ENCODE measurements at regions not wholly inside any gene's neighbourhood (a gene's known extent, or its start where the extent isn't known, plus 50 kb on each side); places are given as distances from the start of the nearest gene placed in this dataset.

GRCh38 chr5:42965934-42966333 lies 74.2 kb downstream of the ANXA2R start:
- no peak for DNase-seq
- H3K4me3 Mint-ChIP-seq = no peak overlapping the region
- ATAC-seq = peak; percentile 36
- ChIA-PET CTCF (interaction anchor here (2.1 kb wide), 1 partner anchor 57 kb away, joined by 6 read pairs; no protein-coding TSS in a partner anchor), POLR2A (interaction anchor here (2.5 kb wide), 1 partner anchor 16 kb away, joined by 10 read pairs; no protein-coding TSS in a partner anchor)
- H3K27me3 Mint-ChIP-seq (ENCODE audit: low read depth) = no peaks in the 10 kb centered on the region
- H3K9me3 Mint-ChIP-seq (ENCODE audit: insufficient read depth) = no peaks in the 10 kb centered on the region
- peak overlapping the region; percentile 4 for H3K27ac Mint-ChIP-seq
- no peaks in the 10 kb centered on the region for H3K36me3 Mint-ChIP-seq (ENCODE audit: low read depth)
- H3K4me1 Mint-ChIP-seq (ENCODE audit: low read depth) = peaks cover 11% of the 10 kb centered on the region

- ChIA-PET CTCF (no interaction called here), POLR2A (interaction anchor here (2.5 kb wide), 1 partner anchor 14 kb away, joined by 10 read pairs; no protein-coding TSS in a partner anchor)
- Mint-ChIP-seq H3K36me3 (ENCODE audit: low read depth) (no peaks in the 10 kb centered on the region), H3K4me3 (no peak overlapping the region), H3K4me1 (ENCODE audit: low read depth) (peaks cover 15% of the 10 kb centered on the region), H3K27me3 (ENCODE audit: low read depth) (no peaks in the 10 kb centered on the region), H3K27ac (no peak overlapping the region), H3K9me3 (ENCODE audit: insufficient read depth) (no peaks in the 10 kb centered on the region)
- ATAC-seq = no peak
- DNase-seq = no peak
Measured at GRCh38 chr5:42963412-42963811, 76.7 kb downstream of the ANXA2R start.

- Mint-ChIP-seq H3K27ac (no peak overlapping the region), H3K4me1 (ENCODE audit: low read depth) (peaks cover 13% of the 10 kb centered on the region), H3K9me3 (ENCODE audit: insufficient read depth) (no peaks in the 10 kb centered on the region), H3K27me3 (ENCODE audit: low read depth) (no peaks in the 10 kb centered on the region), H3K36me3 (ENCODE audit: low read depth) (no peaks in the 10 kb centered on the region), H3K4me3 (no peak overlapping the region)
- no peak for ATAC-seq
- DNase-seq = no peak
- ChIA-PET POLR2A (no interaction called here), CTCF (no interaction called here)
Measured at GRCh38 chr5:42962124-42962523, 78.0 kb downstream of the ANXA2R start.

- ChIA-PET POLR2A (interaction anchor here (1.0 kb wide), 1 partner anchor 10 kb away, joined by 3 read pairs; no protein-coding TSS in a partner anchor), CTCF (no interaction called here)
- Mint-ChIP-seq H3K27me3 (ENCODE audit: low read depth) (no peaks in the 10 kb centered on the region), H3K36me3 (ENCODE audit: low read depth) (no peaks in the 10 kb centered on the region), H3K9me3 (ENCODE audit: insufficient read depth) (no peaks in the 10 kb centered on the region), H3K4me1 (ENCODE audit: low read depth) (peaks cover 4% of the 10 kb centered on the region), H3K27ac (no peak overlapping the region), H3K4me3 (no peak overlapping the region)
- ATAC-seq (no peak), DNase-seq (no peak)
Measured at GRCh38 chr5:42960506-42960905, 79.6 kb downstream of the ANXA2R start.

- peaks cover 28% of the 10 kb centered on the region for H3K36me3 Mint-ChIP-seq (ENCODE audit: low read depth)
- H3K27me3 Mint-ChIP-seq (ENCODE audit: low read depth) = no peaks in the 10 kb centered on the region
- peaks cover 28% of the 10 kb centered on the region for H3K4me1 Mint-ChIP-seq (ENCODE audit: low read depth)
- ChIA-PET CTCF (no interaction called here), POLR2A (interaction anchor here (1.4 kb wide), 1 partner anchor 63 kb away, joined by 3 read pairs; no protein-coding TSS in a partner anchor)
- no peak for DNase-seq
- no peak for ATAC-seq
- no peak overlapping the region for H3K27ac Mint-ChIP-seq
- H3K9me3 Mint-ChIP-seq (ENCODE audit: insufficient read depth) = peaks cover 15% of the 10 kb centered on the region
- no peak overlapping the region for H3K4me3 Mint-ChIP-seq
Measured at GRCh38 chr5:42956551-42956950, 83.6 kb downstream of the ANXA2R start.

GRCh38 chr5:42953041-42953440 lies 87.1 kb downstream of the ANXA2R start:
- peak overlapping the region; percentile 96 for H3K4me3 Mint-ChIP-seq
- no peaks in the 10 kb centered on the region for H3K27me3 Mint-ChIP-seq (ENCODE audit: low read depth)
- peaks cover 40% of the 10 kb centered on the region for H3K4me1 Mint-ChIP-seq (ENCODE audit: low read depth)
- ChIA-PET CTCF (interaction anchor here (1.5 to 5.7 kb wide), 4 partner anchors 40 to 112 kb away, joined by 4 to 85 read pairs (median 6); no protein-coding TSS in a partner anchor), POLR2A (interaction anchor here (0.6 to 7.0 kb wide), 6 partner anchors 36 to 235 kb away, joined by 3 to 288 read pairs (median 92); partner anchors contain the start of gene ANXA2R)
- peaks cover 15% of the 10 kb centered on the region for H3K9me3 Mint-ChIP-seq (ENCODE audit: insufficient read depth)
- DNase-seq = no peak
- peaks cover 29% of the 10 kb centered on the region for H3K36me3 Mint-ChIP-seq (ENCODE audit: low read depth)
- peak overlapping the region; percentile 100 for H3K27ac Mint-ChIP-seq
- no peak for ATAC-seq

- CTCF ChIA-PET = interaction anchor here (0.9 to 5.7 kb wide), 4 partner anchors 40 to 113 kb away, joined by 3 to 85 read pairs (median 6); no protein-coding TSS in a partner anchor
- no peak for DNase-seq
Measured at GRCh38 chr5:42952578-42952974, 87.5 kb downstream of the ANXA2R start.

GRCh38 chr5:42951293-42951840 lies 88.8 kb downstream of the ANXA2R start:
- ATAC-seq (peak; percentile 56), DNase-seq (peak; percentile 87)
- H3K36me3 Mint-ChIP-seq (ENCODE audit: low read depth) = peaks cover 29% of the 10 kb centered on the region
- H3K9me3 Mint-ChIP-seq (ENCODE audit: insufficient read depth) = peaks cover 15% of the 10 kb centered on the region
- ChIA-PET CTCF (interaction anchor here (1.2 to 5.7 kb wide), 6 partner anchors 19 to 114 kb away, joined by 3 to 85 read pairs (median 15); no protein-coding TSS in a partner anchor), POLR2A (interaction anchor here (0.6 to 7.0 kb wide), 17 partner anchors 23 to 534 kb away, joined by 3 to 288 read pairs (median 5); partner anchors contain the start of genes ANXA2R, TMEM267 and ZNF131)
- no peaks in the 10 kb centered on the region for H3K27me3 Mint-ChIP-seq (ENCODE audit: low read depth)
- H3K4me1 Mint-ChIP-seq (ENCODE audit: low read depth) = peaks cover 43% of the 10 kb centered on the region
- peak overlapping the region; percentile 100 for H3K27ac Mint-ChIP-seq
- peak overlapping the region; percentile 96 for H3K4me3 Mint-ChIP-seq

More at GRCh38 chr5:42952578-42952974, 87.5 kb downstream of the ANXA2R start:
- Mint-ChIP-seq H3K27ac (peak overlapping the region; percentile 100), H3K9me3 (ENCODE audit: insufficient read depth) (peaks cover 15% of the 10 kb centered on the region), H3K36me3 (ENCODE audit: low read depth) (peaks cover 29% of the 10 kb centered on the region), H3K27me3 (ENCODE audit: low read depth) (no peaks in the 10 kb centered on the region), H3K4me3 (peak overlapping the region; percentile 96), H3K4me1 (ENCODE audit: low read depth) (peaks cover 43% of the 10 kb centered on the region)
- POLR2A ChIA-PET = interaction anchor here (1.1 to 7.0 kb wide), 10 partner anchors 36 to 169 kb away, joined by 3 to 288 read pairs (median 6); partner anchors contain the start of gene ANXA2R
- ATAC-seq = no peak

- ATAC-seq (peak; percentile 38), DNase-seq (peak; percentile 73)
- peaks cover 15% of the 10 kb centered on the region for H3K9me3 Mint-ChIP-seq (ENCODE audit: insufficient read depth)
- H3K36me3 Mint-ChIP-seq (ENCODE audit: low read depth) = peaks cover 29% of the 10 kb centered on the region
- peak overlapping the region; percentile 96 for H3K4me3 Mint-ChIP-seq
- POLR2A ChIA-PET = interaction anchor here (0.6 to 7.0 kb wide), 25 partner anchors 9 to 653 kb away, joined by 3 to 288 read pairs (median 4); partner anchors contain the start of genes ANXA2R, NNT, TMEM267 and ZNF131
- CTCF ChIA-PET = interaction anchor here (1.0 to 5.7 kb wide), 17 partner anchors 11 to 535 kb away, joined by 3 to 85 read pairs (median 5); no protein-coding TSS in a partner anchor
- H3K4me1 Mint-ChIP-seq (ENCODE audit: low read depth) = peaks cover 43% of the 10 kb centered on the region
- no peaks in the 10 kb centered on the region for H3K27me3 Mint-ChIP-seq (ENCODE audit: low read depth)
- H3K27ac Mint-ChIP-seq = peak overlapping the region; percentile 100
Measured at GRCh38 chr5:42950456-42951292, 89.4 kb downstream of the ANXA2R start.

- H3K9me3 Mint-ChIP-seq (ENCODE audit: insufficient read depth) = peaks cover 14% of the 10 kb centered on the region
- POLR2A ChIA-PET = interaction anchor here (0.6 to 7.0 kb wide), 25 partner anchors 10 to 653 kb away, joined by 3 to 288 read pairs (median 4); partner anchors contain the start of genes ANXA2R, NNT, TMEM267 and ZNF131
- peak overlapping the region; percentile 96 for H3K4me3 Mint-ChIP-seq
- CTCF ChIA-PET = interaction anchor here (0.7 to 5.7 kb wide), 20 partner anchors 10 to 535 kb away, joined by 3 to 85 read pairs (median 5); no protein-coding TSS in a partner anchor
- H3K36me3 Mint-ChIP-seq (ENCODE audit: low read depth) = peaks cover 26% of the 10 kb centered on the region
- peaks cover 45% of the 10 kb centered on the region for H3K4me1 Mint-ChIP-seq (ENCODE audit: low read depth)
- ATAC-seq (no peak), DNase-seq (no peak)
- peak overlapping the region; percentile 100 for H3K27ac Mint-ChIP-seq
- no peaks in the 10 kb centered on the region for H3K27me3 Mint-ChIP-seq (ENCODE audit: low read depth)
Measured at GRCh38 chr5:42950116-42950455, 90.0 kb downstream of the ANXA2R start.

GRCh38 chr5:42949348-42950115 lies 90.6 kb downstream of the ANXA2R start:
- ChIA-PET CTCF (interaction anchor here (0.7 to 5.7 kb wide), 22 partner anchors 9 to 536 kb away, joined by 3 to 85 read pairs (median 5); no protein-coding TSS in a partner anchor), POLR2A (interaction anchor here (0.6 to 7.0 kb wide), 21 partner anchors 15 to 1860 kb away, joined by 3 to 288 read pairs (median 6); partner anchors contain the start of genes ANXA2R, TMEM267 and ZNF131)
- Mint-ChIP-seq H3K4me3 (peak overlapping the region; percentile 96), H3K27me3 (ENCODE audit: low read depth) (peaks cover 1% of the 10 kb centered on the region), H3K36me3 (ENCODE audit: low read depth) (peaks cover 23% of the 10 kb centered on the region), H3K27ac (peak overlapping the region; percentile 100), H3K4me1 (ENCODE audit: low read depth) (peaks cover 48% of the 10 kb centered on the region), H3K9me3 (ENCODE audit: insufficient read depth) (peaks cover 9% of the 10 kb centered on the region)
- DNase-seq (peak; percentile 85), ATAC-seq (peak; percentile 49)
